HEK293T (cell line): ENCODE measurements at regions not wholly inside any gene's neighbourhood (a gene's known extent, or its start where the extent isn't known, plus 50 kb on each side); places are given as distances from the start of the nearest gene placed in this dataset.

ENCODE experiments used
- ARNT ChIP-seq: fragments of 450-650 bp; IDR thresholded peaks from 2 replicates; pipeline ENCODE4 v1.6.1; 2017; ENCODE audit warnings: mild to moderate bottlenecking
- BHLHE40 ChIP-seq: fragments of 450-650 bp; IDR thresholded peaks from 2 replicates; pipeline ENCODE4 v1.6.1; 2016; ENCODE audit warnings: mild to moderate bottlenecking, moderate library complexity, borderline replicate concordance
- CTBP1 ChIP-seq: fragments of 450-650 bp; IDR thresholded peaks from 2 replicates; pipeline ENCODE4 v1.6.1; 2016; ENCODE audit warnings: borderline replicate concordance
- ELF4 ChIP-seq: fragments of 450-650 bp; IDR thresholded peaks from 2 replicates; pipeline ENCODE4 v1.6.1; 2017; ENCODE audit warnings: antibody characterized with exemption
- FOXK2 ChIP-seq: fragments of 450-650 bp; IDR thresholded peaks from 2 replicates; pipeline ENCODE4 v1.6.1; 2016; ENCODE audit warnings: mild to moderate bottlenecking
- FOXM1 ChIP-seq: fragments of 450-650 bp; IDR thresholded peaks from 2 replicates; pipeline ENCODE4 v1.6.1; 2017; ENCODE audit warnings: mild to moderate bottlenecking, borderline replicate concordance
- HDGF ChIP-seq: fragments of 450-650 bp; IDR thresholded peaks from 2 replicates; pipeline ENCODE4 v1.6.1; 2017; ENCODE audit warnings: antibody characterized with exemption, borderline replicate concordance
- L3MBTL2 ChIP-seq: fragments of 450-650 bp; conservative IDR thresholded peaks from 2 replicates; pipeline ENCODE4 v1.6.1; 2016; ENCODE audit warnings: mild to moderate bottlenecking
- LEF1 ChIP-seq: fragments of 450-650 bp; IDR thresholded peaks from 2 replicates; pipeline ENCODE4 v1.6.1; 2017; ENCODE audit warnings: mild to moderate bottlenecking, borderline replicate concordance
- NFRKB ChIP-seq: fragments of 450-650 bp; IDR thresholded peaks from 2 replicates; pipeline ENCODE4 v1.6.1; 2016; ENCODE audit warnings: mild to moderate bottlenecking, moderate library complexity
- PKNOX1 ChIP-seq: fragments of 450-650 bp; IDR thresholded peaks from 2 replicates; pipeline ENCODE4 v1.6.1; 2016
- SP1 ChIP-seq: fragments of 450-650 bp; IDR thresholded peaks from 2 replicates; pipeline ENCODE4 v1.6.1; 2017
- ZNF384 ChIP-seq: fragments of 450-650 bp; IDR thresholded peaks from 2 replicates; pipeline ENCODE4 v1.6.1; 2016

GRCh38 chr11:19565639-19566038 is 147.0 kb upstream of the NAV2 start:
- TF ChIP-seq FOXM1 (no peak), SP1 (no peak), PKNOX1 (no peak), FOXK2 (no peak), BHLHE40 (no peak), CTBP1 (no peak), HDGF (no peak), LEF1 (no peak), ZNF384 (no peak), L3MBTL2 (no peak), ELF4 (no peak), ARNT (no peak), NFRKB (no peak)
